HCT116 (cell line): ENCODE measurements at regions not wholly inside any gene's neighbourhood (a gene's known extent, or its start where the extent isn't known, plus 50 kb on each side); places are given as distances from the start of the nearest gene placed in this dataset.

Source experiments
- ATAC-seq: fragments of 200-7000 bp; cut with Tn5 transposase; 2 replicates; pipeline ENCODE4 v1.9.1; 2020; ENCODE audit warnings: mild to moderate bottlenecking, moderate library complexity
- BruUV-seq: library from RNA; stranded (reverse); fragments of 400-500 nt; replicated peaks from 2 replicates; lab custom pipeline; 2021; lab: Mats Ljungman, UMichigan
- CTCF ChIA-PET: fragments of 300-600 bp; sonication (Branson Sonifier 250); formaldehyde crosslinking; loops from one replicate; lab custom pipeline; 2021; ENCODE audit warnings: antibody characterized with exemption; lab: Charles Lee
- POLR2A ChIA-PET: fragments of 300-600, 350-600 bp; sonication (Branson Sonifier 250); formaldehyde crosslinking; loops from one replicate; lab custom pipeline; 2021; ENCODE audit warnings: antibody characterized with exemption; lab: Charles Lee
- RAD21 ChIA-PET, 2 experiments: fragments of 300-600 bp; sonication (Branson Sonifier 250); formaldehyde crosslinking; loops; one replicate each; lab custom pipeline; 2023; ENCODE audit warnings: low total read pairs in 2 of 2; ENCODE audit not compliant: uncharacterized antibody in 2 of 2, unreplicated experiment in 2 of 2, low non-redundant PET in 1 of 2; lab: Charles Lee
- DNase-seq: peaks from one replicate; pipeline ENCODE4 v3.0.0-alpha.2; 2010; ENCODE audit warnings: low read depth, low spot score
- H2AFZ ChIP-seq: fragments of 200-600 bp; shearing (Covaris generic), sonication (generic); 2 replicates; pipeline ENCODE4 v1.6.1; 2017; ENCODE audit warnings: low read depth, mixed run types, mixed read lengths, antibody characterized with exemption, low read length; ENCODE audit not compliant: poor library complexity, severe bottlenecking
- H3K27ac ChIP-seq: 2 replicates; pipeline ENCODE4 v1.5.1; 2012; ENCODE audit warnings: low read depth, low read length
- H3K27me3 ChIP-seq: fragments of 200-600 bp; sonication (generic); 2 replicates; pipeline ENCODE4 v1.6.1; 2016; ENCODE audit warnings: mixed run types, low read length, mixed read lengths; ENCODE audit not compliant: insufficient read depth
- H3K36me3 ChIP-seq, 2 experiments: fragments of 200-500 bp in 1 of 2; fragments of 200-600 bp in 1 of 2; sonication (Bioruptor generic) in 1 of 2; sonication (generic) in 1 of 2; 2 replicates each; pipeline versions ENCODE4 v1.5.1 to v1.6.1; 2014 to 2016; ENCODE audit warnings: low read length in 2 of 2, inconsistent platforms in 1 of 2, mixed read lengths in 1 of 2, mixed run types in 1 of 2; ENCODE audit not compliant: insufficient read depth in 2 of 2, control insufficient read depth in 1 of 2
- H3K4me1 ChIP-seq, 2 experiments: fragments of 200-600 bp in 1 of 2; sonication (generic) in 1 of 2; 2 replicates each; pipeline versions ENCODE4 v1.5.1 to v1.6.1; 2012 to 2017; ENCODE audit warnings: low read length in 2 of 2, inconsistent platforms in 1 of 2, mild to moderate bottlenecking in 1 of 2, mixed read lengths in 1 of 2, mixed run types in 1 of 2, moderate library complexity in 1 of 2; ENCODE audit not compliant: insufficient read depth in 2 of 2, control insufficient read depth in 1 of 2
- H3K4me2 ChIP-seq: fragments of 200-600 bp; sonication (generic); 2 replicates; pipeline ENCODE4 v1.6.1; 2017; ENCODE audit warnings: mixed run types, low read length, mixed read lengths
- H3K4me3 ChIP-seq, 2 experiments: fragments of 200-600 bp in 1 of 2; sonication (generic) in 1 of 2; replicated peaks in 1 of 2; 2 replicates each; pipeline ENCODE4 v1.5.1; 2011 to 2016; ENCODE audit warnings: low read length in 2 of 2, control low read depth in 1 of 2, low read depth in 1 of 2, mild to moderate bottlenecking in 1 of 2, mixed read lengths in 1 of 2, mixed run types in 1 of 2
- H3K79me2 ChIP-seq: fragments of 200-600 bp; sonication (generic); 2 replicates; pipeline ENCODE4 v1.6.1; 2017; ENCODE audit warnings: mild to moderate bottlenecking, mixed run types, low read length, moderate library complexity, mixed read lengths; ENCODE audit not compliant: insufficient read depth
- H3K9ac ChIP-seq: fragments of 200-600 bp; sonication (generic); 2 replicates; pipeline ENCODE4 v1.6.1; 2016; ENCODE audit warnings: low read length, mixed read lengths
- H3K9me2 ChIP-seq: fragments of 200-600 bp; sonication (generic), shearing (Covaris generic); 2 replicates; pipeline ENCODE4 v1.6.1; 2017; ENCODE audit warnings: mixed run types, mild to moderate bottlenecking, moderate library complexity; ENCODE audit not compliant: insufficient read depth
- H3K9me3 ChIP-seq, 2 experiments: fragments of 200-500 bp in 1 of 2; fragments of 200-600 bp in 1 of 2; sonication (Bioruptor generic) in 1 of 2; sonication (generic) in 1 of 2; 2 replicates each; pipeline ENCODE4 v1.6.1; 2014 to 2017; ENCODE audit warnings: low read length in 2 of 2, mixed read lengths in 2 of 2, inconsistent platforms in 1 of 2, low read depth in 1 of 2, mild to moderate bottlenecking in 1 of 2, mixed run types in 1 of 2, moderate library complexity in 1 of 2; ENCODE audit not compliant: control insufficient read depth in 1 of 2, insufficient read depth in 1 of 2
- H4K20me1 ChIP-seq: fragments of 200-600 bp; sonication (generic), shearing (Covaris generic); 2 replicates; pipeline ENCODE4 v1.6.1; 2017; ENCODE audit warnings: mixed run types, mild to moderate bottlenecking, moderate library complexity; ENCODE audit not compliant: insufficient read depth
- CBX3 ChIP-seq: IDR thresholded peaks from 2 replicates; pipeline ENCODE4 v1.6.1; 2012; ENCODE audit warnings: low read depth
- CTCF ChIP-seq, 3 experiments: fragments of 200-600 bp in 1 of 3; sonication (generic) in 1 of 3; IDR thresholded peaks in 2 of 3; conservative IDR thresholded peaks in 1 of 3; 2 replicates each; pipeline ENCODE4 v1.5.1; 2012 to 2017; ENCODE audit warnings: low read depth in 2 of 3, low read length in 2 of 3, antibody characterized with exemption in 1 of 3, borderline replicate concordance in 1 of 3, control low read depth in 1 of 3, mild to moderate bottlenecking in 1 of 3, mixed read lengths in 1 of 3, mixed run types in 1 of 3, moderate library complexity in 1 of 3; ENCODE audit not compliant: insufficient read depth in 1 of 3
- EZH2 ChIP-seq: fragments of 200-600 bp; sonication (generic); IDR thresholded peaks from 2 replicates; pipeline ENCODE4 v1.6.1; 2017; ENCODE audit warnings: antibody characterized with exemption, mixed run types
- FOSL1 ChIP-seq: IDR thresholded peaks from 2 replicates; pipeline ENCODE4 v1.6.1; 2012; ENCODE audit warnings: low read depth
- POLR2AphosphoS5 ChIP-seq: IDR thresholded peaks from 2 replicates; pipeline ENCODE4 v1.6.1; 2011; ENCODE audit warnings: mild to moderate bottlenecking, low read depth, low read length, moderate library complexity
- SIN3A ChIP-seq: IDR thresholded peaks from 2 replicates; pipeline ENCODE4 v1.6.1; 2012; ENCODE audit warnings: low read depth
- SP1 ChIP-seq: IDR thresholded peaks from 2 replicates; pipeline ENCODE4 v1.6.1; 2012; ENCODE audit warnings: low read depth
- SRF ChIP-seq: IDR thresholded peaks from 2 replicates; pipeline ENCODE4 v1.6.1; 2012; ENCODE audit warnings: low read depth
- ZBTB33 ChIP-seq: IDR thresholded peaks from 2 replicates; pipeline ENCODE4 v1.6.1; 2011; ENCODE audit warnings: mild to moderate bottlenecking, low read length, moderate library complexity; ENCODE audit not compliant: insufficient replicate concordance; ENCODE audit errors: extremely low read depth
- intact Hi-C: fragments of 100-400 bp; cut with micrococcal nuclease; formaldehyde crosslinking; loops from 2 replicates; pipeline ENCODE4 v1.10.0; 2022
- TF ChIP-seq, protein P1 (sequence below): IDR thresholded peaks from 2 replicates; pipeline ENCODE4 v1.6.1; 2012; ENCODE audit warnings: low read depth

- intact Hi-C loops, result no loop called here
- H3K27me3 ChIP-seq, result no peaks in the 10 kb centered on the region
- no peak for TF ChIP-seq ZBTB33
- TF ChIP-seq POLR2AphosphoS5, result peak; percentile 14; the same call in 1 of the 2 replicates
- TF ChIP-seq, all 23 proteins: peak for 1
- no TSS peak for BruUV-seq
- POLR2A ChIA-PET, result interaction anchor here (0.6 to 6.0 kb wide), 5 partner anchors 12 to 286 kb away, joined by 5 to 20 read pairs (median 7); partner anchors contain the start of gene SOX9
- Histone ChIP-seq H3K4me1 (peaks cover 69 to 86% of the 10 kb centered on the region in 2 experiments), H4K20me1 (no peaks in the 10 kb centered on the region), H3K36me3 (peaks cover 0 to 7% of the 10 kb centered on the region in 2 experiments; a peak in 1 of 4 replicates), H3K9me3 (no peaks in the 10 kb centered on the region), H3K9ac (peak overlapping the region; percentile 63), H3K4me2 (peak overlapping the region; percentile 77), H3K4me3 (peak overlapping the region in 1 of 2 experiments; percentile 44; a peak in 1 of 4 replicates), H3K27ac (peak overlapping the region; percentile 86), H3K79me2 (peaks cover 29% of the 10 kb centered on the region; the same call in 1 of the 2 replicates), H3K9me2 (no peaks in the 10 kb centered on the region), H2AFZ (no peak overlapping the region)
- RAD21 ChIA-PET, result interaction anchor here (0.6 to 1.2 kb wide), 2 partner anchors 16 to 209 kb away, joined by 3 read pairs; no protein-coding TSS in a partner anchor
- CTCF ChIA-PET, result no interaction called here
- no peak for ATAC-seq
- DNase-seq, result no peak
These were observed 285.7 kb downstream of the SOX9 start for GRCh38 chr17:72406498-72406897.

DNA sequence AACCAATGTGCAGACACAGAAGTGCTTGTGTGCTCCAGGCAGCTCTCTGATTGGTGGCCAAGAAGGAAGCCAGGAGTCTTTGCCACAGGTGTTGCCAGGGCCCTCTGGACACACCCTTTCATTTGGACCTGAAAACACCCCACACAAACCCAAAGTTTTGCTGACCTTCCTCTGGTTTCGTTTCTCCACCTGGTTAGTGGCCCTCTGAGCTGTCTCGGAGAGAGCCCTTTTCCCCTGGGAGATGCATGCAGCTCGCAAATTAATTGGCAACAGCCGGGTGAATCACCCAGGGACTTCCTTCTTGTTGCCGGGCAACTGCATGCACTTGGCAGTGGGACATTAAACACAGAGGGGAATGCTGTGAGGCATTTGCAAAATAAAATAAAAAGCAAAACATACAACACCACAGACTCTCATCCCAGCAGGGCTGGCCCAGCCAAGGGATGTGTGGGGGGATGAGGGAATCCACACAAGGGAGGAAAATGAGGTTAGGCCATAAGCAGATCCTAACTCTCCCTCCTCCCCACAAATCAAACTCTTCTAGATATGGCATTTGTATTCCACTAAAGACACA is 286.6 kb downstream of the SOX9 start:
- H2AFZ ChIP-seq, result no peak overlapping the region
- ChIA-PET POLR2A (interaction anchor here (1.0 to 6.0 kb wide), 7 partner anchors 9 to 287 kb away, joined by 3 to 20 read pairs (median 6); partner anchors contain the start of gene SOX9), CTCF (no interaction called here), RAD21 (interaction anchor here (0.6 to 1.2 kb wide), 2 partner anchors 15 to 210 kb away, joined by 3 read pairs; no protein-coding TSS in a partner anchor)
- no peaks in the 10 kb centered on the region for H3K27me3 ChIP-seq
- BruUV-seq, result no TSS peak
- peaks cover 77 to 93% of the 10 kb centered on the region in 2 experiments for H3K4me1 ChIP-seq
- no peaks in the 10 kb centered on the region for H3K9me3 ChIP-seq
- peak; percentile 87 for DNase-seq
- no peaks in the 10 kb centered on the region for H4K20me1 ChIP-seq
- peak; percentile 73 for ATAC-seq
- intact Hi-C loops, result no loop called here
- H3K4me2 ChIP-seq, result peak overlapping the region; percentile 77
- peak overlapping the region; percentile 86 for H3K27ac ChIP-seq
- no peaks in the 10 kb centered on the region for H3K9me2 ChIP-seq
- H3K79me2 ChIP-seq, result peaks cover 29% of the 10 kb centered on the region; the same call in 1 of the 2 replicates
- H3K36me3 ChIP-seq, result peaks cover 0 to 6% of the 10 kb centered on the region in 2 experiments; a peak in 1 of 4 replicates
- H3K4me3 ChIP-seq, result peak overlapping the region; percentile 32 to 44
- peak overlapping the region; percentile 63 for H3K9ac ChIP-seq
- TF ChIP-seq FOSL1, result peak; percentile 82
- TF ChIP-seq, protein P1, sequence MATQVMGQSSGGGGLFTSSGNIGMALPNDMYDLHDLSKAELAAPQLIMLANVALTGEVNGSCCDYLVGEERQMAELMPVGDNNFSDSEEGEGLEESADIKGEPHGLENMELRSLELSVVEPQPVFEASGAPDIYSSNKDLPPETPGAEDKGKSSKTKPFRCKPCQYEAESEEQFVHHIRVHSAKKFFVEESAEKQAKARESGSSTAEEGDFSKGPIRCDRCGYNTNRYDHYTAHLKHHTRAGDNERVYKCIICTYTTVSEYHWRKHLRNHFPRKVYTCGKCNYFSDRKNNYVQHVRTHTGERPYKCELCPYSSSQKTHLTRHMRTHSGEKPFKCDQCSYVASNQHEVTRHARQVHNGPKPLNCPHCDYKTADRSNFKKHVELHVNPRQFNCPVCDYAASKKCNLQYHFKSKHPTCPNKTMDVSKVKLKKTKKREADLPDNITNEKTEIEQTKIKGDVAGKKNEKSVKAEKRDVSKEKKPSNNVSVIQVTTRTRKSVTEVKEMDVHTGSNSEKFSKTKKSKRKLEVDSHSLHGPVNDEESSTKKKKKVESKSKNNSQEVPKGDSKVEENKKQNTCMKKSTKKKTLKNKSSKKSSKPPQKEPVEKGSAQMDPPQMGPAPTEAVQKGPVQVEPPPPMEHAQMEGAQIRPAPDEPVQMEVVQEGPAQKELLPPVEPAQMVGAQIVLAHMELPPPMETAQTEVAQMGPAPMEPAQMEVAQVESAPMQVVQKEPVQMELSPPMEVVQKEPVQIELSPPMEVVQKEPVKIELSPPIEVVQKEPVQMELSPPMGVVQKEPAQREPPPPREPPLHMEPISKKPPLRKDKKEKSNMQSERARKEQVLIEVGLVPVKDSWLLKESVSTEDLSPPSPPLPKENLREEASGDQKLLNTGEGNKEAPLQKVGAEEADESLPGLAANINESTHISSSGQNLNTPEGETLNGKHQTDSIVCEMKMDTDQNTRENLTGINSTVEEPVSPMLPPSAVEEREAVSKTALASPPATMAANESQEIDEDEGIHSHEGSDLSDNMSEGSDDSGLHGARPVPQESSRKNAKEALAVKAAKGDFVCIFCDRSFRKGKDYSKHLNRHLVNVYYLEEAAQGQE, result no peak
- no peak for TF ChIP-seq EZH2
- TF ChIP-seq SRF, result peak; percentile 51; the same call in 1 of the 2 replicates
- peak; percentile 86 for TF ChIP-seq SP1
- no peak for TF ChIP-seq CTCF (IDR thresholded peaks at IDR 0.05 in 2 of 3, conservative IDR thresholded peaks at IDR 0.05 in 1 of 3; ENCODE audit: borderline replicate concordance in 1 of 3, insufficient read depth in 1 of 3, low read depth in 2 of 3, low read length in 2 of 3)
- peak; percentile 61; the same call in 1 of the 2 replicates for TF ChIP-seq CBX3
- no peak for TF ChIP-seq SIN3A
